ENCODE measurements at regions not wholly inside any gene's neighbourhood (a gene's known extent, or its start where the extent isn't known, plus 50 kb on each side); places are given as distances from the start of the nearest gene placed in this dataset.
"Not testable (repeated sequence)": the region's sequence is repeated elsewhere in the genome, so short reads cannot be mapped to it uniquely, and the experiment has no call there.

- TF ChIP-seq, protein P1, sequence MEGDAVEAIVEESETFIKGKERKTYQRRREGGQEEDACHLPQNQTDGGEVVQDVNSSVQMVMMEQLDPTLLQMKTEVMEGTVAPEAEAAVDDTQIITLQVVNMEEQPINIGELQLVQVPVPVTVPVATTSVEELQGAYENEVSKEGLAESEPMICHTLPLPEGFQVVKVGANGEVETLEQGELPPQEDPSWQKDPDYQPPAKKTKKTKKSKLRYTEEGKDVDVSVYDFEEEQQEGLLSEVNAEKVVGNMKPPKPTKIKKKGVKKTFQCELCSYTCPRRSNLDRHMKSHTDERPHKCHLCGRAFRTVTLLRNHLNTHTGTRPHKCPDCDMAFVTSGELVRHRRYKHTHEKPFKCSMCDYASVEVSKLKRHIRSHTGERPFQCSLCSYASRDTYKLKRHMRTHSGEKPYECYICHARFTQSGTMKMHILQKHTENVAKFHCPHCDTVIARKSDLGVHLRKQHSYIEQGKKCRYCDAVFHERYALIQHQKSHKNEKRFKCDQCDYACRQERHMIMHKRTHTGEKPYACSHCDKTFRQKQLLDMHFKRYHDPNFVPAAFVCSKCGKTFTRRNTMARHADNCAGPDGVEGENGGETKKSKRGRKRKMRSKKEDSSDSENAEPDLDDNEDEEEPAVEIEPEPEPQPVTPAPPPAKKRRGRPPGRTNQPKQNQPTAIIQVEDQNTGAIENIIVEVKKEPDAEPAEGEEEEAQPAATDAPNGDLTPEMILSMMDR (IDR thresholded peaks at IDR 0.05) = not testable (repeated sequence)
- not testable (repeated sequence) for TF ChIP-seq POLR2A (IDR thresholded peaks at IDR 0.05)
Observed at GRCh38 chr9:40289999-40290398, 838.5 kb downstream of the FOXD4L6 start.
